HUES64 (cell line): ENCODE measurements at regions not wholly inside any gene's neighbourhood (a gene's known extent, or its start where the extent isn't known, plus 50 kb on each side); places are given as distances from the start of the nearest gene placed in this dataset.
A peak's percentile ranks its signal among the peaks of the same experiment; 100 is the strongest.

Source experiments
- H3K27ac ChIP-seq: 2 replicates; pipeline ENCODE4 v1.7.0; 2013; ENCODE audit warnings: low read depth, low read length, inconsistent platforms
- H3K27me3 ChIP-seq: 2 replicates; pipeline ENCODE4 v1.6.1; 2013; ENCODE audit warnings: mild to moderate bottlenecking, low read length; ENCODE audit not compliant: insufficient read depth
- H3K36me3 ChIP-seq: 2 replicates; pipeline ENCODE4 v1.6.1; 2013; ENCODE audit warnings: mild to moderate bottlenecking, low read length; ENCODE audit not compliant: insufficient read depth
- H3K4me1 ChIP-seq: 2 replicates; pipeline ENCODE4 v1.6.1; 2013; ENCODE audit warnings: mild to moderate bottlenecking, low read length, moderate library complexity; ENCODE audit not compliant: insufficient read depth
- H3K4me3 ChIP-seq: 2 replicates; pipeline ENCODE4 v1.5.1; 2013; ENCODE audit warnings: mild to moderate bottlenecking, low read length, moderate library complexity
- H3K9ac ChIP-seq: 2 replicates; pipeline ENCODE4 v1.6.1; 2013; ENCODE audit warnings: mild to moderate bottlenecking, low read depth, low read length
- H3K9me3 ChIP-seq: 2 replicates; pipeline ENCODE4 v1.6.1; 2013; ENCODE audit warnings: low read depth, low read length; ENCODE audit not compliant: insufficient read depth
- WGBS: fragments of 150-250, 120-280 bp; methylation state at CpG from one replicate; pipeline ENCODE4 v1.1.7; 2013; ENCODE audit warnings: missing lambda C conversion rate; 5-methylcytosine and 5-hydroxymethylcytosine counted together

DNA sequence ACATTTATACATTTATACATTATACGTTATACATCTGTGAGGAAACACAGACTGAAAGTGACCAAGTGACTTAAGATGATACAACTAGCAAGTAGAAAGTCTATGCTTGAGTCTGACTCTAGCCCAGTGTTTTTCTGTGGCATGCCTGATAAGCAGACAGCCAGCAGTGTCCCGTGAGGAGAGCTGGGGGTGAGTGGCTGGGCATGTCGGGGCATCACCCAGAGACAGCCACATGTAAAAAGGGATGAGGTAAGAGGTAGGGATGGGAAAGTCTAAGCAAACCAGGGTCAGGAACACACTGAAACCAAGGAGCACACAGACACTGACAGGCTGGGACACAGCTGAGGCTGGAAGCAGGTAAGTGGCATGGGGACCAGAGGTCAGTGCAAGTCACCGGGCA lies 333.2 kb downstream of the FOXO1 start:
- Histone ChIP-seq H3K4me3 (no peak overlapping the region), H3K9me3 (no peaks in the 10 kb centered on the region), H3K27ac (no peak overlapping the region), H3K27me3 (no peaks in the 10 kb centered on the region), H3K9ac (no peak overlapping the region), H3K36me3 (no peaks in the 10 kb centered on the region), H3K4me1 (no peaks in the 10 kb centered on the region)
- 94% methylated on average over 4 of the region's 4 CpGs for WGBS

DNA sequence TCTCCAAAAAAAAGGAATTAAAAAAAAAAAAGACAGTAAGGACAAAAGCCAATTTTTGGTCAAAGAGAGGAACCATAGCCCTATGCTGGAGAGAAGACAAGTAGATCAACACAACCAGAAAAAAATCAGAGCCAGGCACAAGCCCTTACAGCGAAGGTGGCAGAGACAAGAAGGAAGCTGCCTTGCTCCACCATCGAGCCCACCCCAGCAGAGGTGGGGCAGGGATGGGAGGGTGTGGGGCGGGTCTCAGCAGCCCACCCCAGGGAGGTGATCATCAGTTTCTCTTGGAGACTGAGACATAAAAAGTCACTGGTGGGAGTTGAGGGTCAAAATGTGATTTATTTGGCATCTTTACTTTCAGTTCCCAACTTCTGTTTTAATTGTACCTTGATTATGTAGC lies 332.4 kb downstream of the FOXO1 start:
- 92% methylated on average over 3 of the region's 3 CpGs for WGBS

GRCh38 chr13:40334616-40335015 lies 331.8 kb downstream of the FOXO1 start:
- WGBS = 87% methylated on average over 6 of the region's 6 CpGs
- no peaks in the 10 kb centered on the region for H3K9me3 ChIP-seq
- no peaks in the 10 kb centered on the region for H3K27me3 ChIP-seq
- no peak overlapping the region for H3K9ac ChIP-seq
- no peaks in the 10 kb centered on the region for H3K36me3 ChIP-seq
- 0 out of 2 replicates have a peak, but pooled peaks cover 3% of the 10 kb centered on the region for H3K4me1 ChIP-seq
- no peak overlapping the region for H3K4me3 ChIP-seq
- H3K27ac ChIP-seq = no peak overlapping the region

More for the DNA sequence above, 332.4 kb downstream of the FOXO1 start:
- H3K4me3 ChIP-seq = no peak overlapping the region
- no peak overlapping the region for H3K9ac ChIP-seq
- H3K4me1 ChIP-seq = no peaks in the 10 kb centered on the region
- H3K27ac ChIP-seq = no peak overlapping the region
- H3K27me3 ChIP-seq = no peaks in the 10 kb centered on the region
- no peaks in the 10 kb centered on the region for H3K36me3 ChIP-seq
- no peaks in the 10 kb centered on the region for H3K9me3 ChIP-seq

DNA sequence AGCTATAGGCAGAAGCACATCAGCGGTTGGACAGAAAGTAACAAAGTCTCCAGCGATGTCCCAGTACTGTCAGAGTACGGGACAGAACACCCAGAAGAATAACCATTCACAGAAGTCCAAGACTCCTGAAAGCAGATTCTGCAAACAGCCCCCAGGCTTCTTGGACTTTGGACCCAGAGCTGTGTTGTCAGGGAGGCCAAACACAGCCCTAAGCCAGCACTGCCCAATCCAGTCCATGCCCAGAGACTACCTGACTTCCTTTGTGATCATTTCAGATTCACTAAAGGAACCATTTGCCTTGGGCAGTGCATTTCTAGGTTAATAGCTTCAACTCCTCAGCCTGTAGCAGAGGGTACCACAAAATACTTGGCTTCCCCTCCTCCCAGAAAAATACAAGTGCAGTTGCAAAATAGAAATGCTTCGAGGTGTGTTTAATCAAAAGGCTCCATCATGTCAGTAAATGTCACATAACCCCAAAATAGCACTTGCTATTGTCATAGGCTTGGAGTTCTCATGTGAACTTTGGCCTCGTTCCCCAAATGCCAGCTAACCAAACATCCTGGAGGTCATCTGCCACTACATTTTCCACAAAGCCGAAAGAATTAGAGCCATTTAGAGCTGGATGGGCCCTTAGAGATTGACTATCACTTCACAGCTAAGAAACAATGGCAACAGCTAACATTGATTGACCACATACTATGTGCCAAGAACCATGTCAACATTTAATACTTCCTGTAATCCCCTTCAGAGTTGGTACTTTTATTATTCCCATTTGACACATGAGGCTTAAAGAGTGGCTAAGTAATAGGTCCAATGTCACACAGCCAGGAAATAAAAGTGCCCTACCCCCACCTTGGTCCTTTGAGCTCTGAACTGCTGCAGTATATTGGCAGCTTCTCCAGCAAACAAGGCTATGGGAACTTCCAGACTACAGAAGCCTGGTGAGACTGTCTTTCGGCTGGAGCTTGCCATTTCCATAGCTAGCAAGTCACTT lies 329.9 kb downstream of the FOXO1 start:
- Histone ChIP-seq H3K4me3 (no peak overlapping the region), H3K4me1 (peaks cover 22% of the 10 kb centered on the region), H3K9me3 (no peaks in the 10 kb centered on the region), H3K27me3 (no peaks in the 10 kb centered on the region), H3K36me3 (no peaks in the 10 kb centered on the region), H3K9ac (no peak overlapping the region), H3K27ac (no peak overlapping the region)
- 91% methylated on average over 7 of the region's 7 CpGs for WGBS

GRCh38 chr13:40337651-40338050 lies 328.8 kb downstream of the FOXO1 start:
- WGBS = 92% methylated on average over 6 of the region's 6 CpGs
- no peaks in the 10 kb centered on the region for H3K9me3 ChIP-seq
- no peak overlapping the region for H3K9ac ChIP-seq
- H3K4me1 ChIP-seq = peaks cover 26% of the 10 kb centered on the region
- no peaks in the 10 kb centered on the region for H3K27me3 ChIP-seq
- no peak overlapping the region for H3K27ac ChIP-seq
- no peak overlapping the region for H3K4me3 ChIP-seq
- H3K36me3 ChIP-seq = no peaks in the 10 kb centered on the region

GRCh38 chr13:40338217-40338616 lies 328.2 kb downstream of the FOXO1 start:
- peaks cover 26% of the 10 kb centered on the region for H3K4me1 ChIP-seq
- H3K9ac ChIP-seq = no peak overlapping the region
- WGBS = 93% methylated on average over 5 of the region's 5 CpGs
- H3K9me3 ChIP-seq = no peaks in the 10 kb centered on the region
- no peaks in the 10 kb centered on the region for H3K27me3 ChIP-seq
- H3K4me3 ChIP-seq = no peak overlapping the region
- H3K36me3 ChIP-seq = no peaks in the 10 kb centered on the region
- no peak overlapping the region for H3K27ac ChIP-seq

DNA sequence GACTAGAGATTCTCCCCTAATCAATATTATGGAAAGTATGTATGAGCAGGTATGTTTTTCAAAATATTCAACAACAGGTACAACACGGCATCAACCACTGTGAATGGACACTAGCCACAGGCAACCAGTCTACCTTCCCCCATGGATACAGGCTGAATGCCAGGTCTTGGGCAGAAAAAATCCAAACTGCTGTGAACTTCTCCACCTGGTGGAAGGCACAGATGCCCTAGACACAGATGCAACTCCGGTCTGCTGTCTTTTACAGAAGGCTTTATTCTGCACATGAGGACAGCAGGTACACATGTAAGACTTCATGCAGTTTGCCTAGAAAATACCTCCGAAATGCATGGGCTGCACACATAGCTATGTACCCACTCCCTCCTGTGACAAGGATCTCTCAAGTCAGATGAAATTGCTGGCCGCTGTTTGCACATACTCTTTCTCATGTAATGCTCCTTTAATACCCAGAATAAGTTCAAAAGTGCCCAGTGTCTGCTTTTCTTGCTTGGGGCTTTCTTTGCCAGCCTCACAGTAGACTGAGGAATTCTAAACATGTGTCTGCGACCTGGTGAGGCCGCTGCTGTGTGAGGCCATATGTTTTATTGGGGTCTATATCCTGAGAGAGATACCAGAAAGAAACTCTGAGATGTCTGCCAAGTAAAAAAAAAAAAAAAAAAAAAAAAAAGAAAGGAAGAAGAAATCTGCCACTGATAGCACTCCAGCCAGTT lies 325.9 kb downstream of the FOXO1 start:
- Histone ChIP-seq H3K36me3 (no peaks in the 10 kb centered on the region), H3K4me1 (peaks cover 34% of the 10 kb centered on the region), H3K4me3 (no peak overlapping the region; the same call in 1 of the 2 replicates), H3K27ac (peak overlapping the region; percentile 78), H3K9ac (peak overlapping the region; percentile 42; the same call in 1 of the 2 replicates), H3K27me3 (peaks cover 12% of the 10 kb centered on the region; the same call in 1 of the 2 replicates), H3K9me3 (no peaks in the 10 kb centered on the region)
- 75% methylated on average over 6 of the region's 6 CpGs for WGBS

GRCh38 chr13:40341096-40341471 lies 325.4 kb downstream of the FOXO1 start:
- Histone ChIP-seq H3K27me3 (peaks cover 13% of the 10 kb centered on the region; the same call in 1 of the 2 replicates), H3K27ac (peak overlapping the region; percentile 78), H3K9me3 (no peaks in the 10 kb centered on the region), H3K36me3 (no peaks in the 10 kb centered on the region), H3K9ac (peak overlapping the region; percentile 42; the same call in 1 of the 2 replicates), H3K4me1 (peaks cover 39% of the 10 kb centered on the region), H3K4me3 (no peak overlapping the region; the same call in 1 of the 2 replicates)
- whole genome bisulfite sequencing = no CpG with 5 or more reads among the region's 1 CpG

GRCh38 chr13:40341501-40341900 lies 324.9 kb downstream of the FOXO1 start:
- WGBS = 79% methylated on average over 3 of the region's 3 CpGs
- Histone ChIP-seq H3K9me3 (no peaks in the 10 kb centered on the region), H3K9ac (0 out of 2 replicates have a peak overlapping the region, but pooled peaks have one; percentile 7), H3K27me3 (peaks cover 13% of the 10 kb centered on the region; the same call in 1 of the 2 replicates), H3K36me3 (no peaks in the 10 kb centered on the region), H3K4me1 (peaks cover 42% of the 10 kb centered on the region), H3K27ac (peak overlapping the region; percentile 78), H3K4me3 (no peak overlapping the region)

- H3K27me3 ChIP-seq = peaks cover 13% of the 10 kb centered on the region; the same call in 1 of the 2 replicates
- 94% methylated on average over 7 of the region's 7 CpGs for WGBS
- H3K27ac ChIP-seq = no peak overlapping the region
- no peaks in the 10 kb centered on the region for H3K36me3 ChIP-seq
- no peak overlapping the region for H3K9ac ChIP-seq
- H3K4me3 ChIP-seq = no peak overlapping the region
- peaks cover 42% of the 10 kb centered on the region for H3K4me1 ChIP-seq
- H3K9me3 ChIP-seq = no peaks in the 10 kb centered on the region
Measured at GRCh38 chr13:40342461-40342860, 324.0 kb downstream of the FOXO1 start.

DNA sequence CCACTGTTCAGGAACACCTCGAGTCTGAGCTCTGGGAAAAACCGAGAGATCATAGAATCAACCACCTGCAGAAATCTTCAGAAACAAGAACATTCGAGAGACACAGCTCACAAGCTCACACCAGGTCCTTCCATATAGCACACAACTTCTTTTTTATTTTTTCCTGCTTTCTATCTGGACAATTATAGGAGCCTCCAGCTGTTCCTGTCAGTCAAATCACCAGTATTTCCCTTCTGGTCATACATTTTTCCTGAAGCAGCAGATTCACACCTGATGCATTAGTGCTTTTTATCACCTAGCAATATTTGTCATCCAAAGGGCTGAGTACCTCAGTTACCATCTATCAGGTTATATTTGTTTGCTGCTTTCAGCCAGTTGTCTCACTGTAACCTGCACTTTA lies 323.5 kb downstream of the FOXO1 start:
- Histone ChIP-seq H3K27ac (no peak overlapping the region), H3K9me3 (no peaks in the 10 kb centered on the region), H3K9ac (no peak overlapping the region), H3K27me3 (peaks cover 13% of the 10 kb centered on the region; the same call in 1 of the 2 replicates), H3K4me3 (no peak overlapping the region), H3K36me3 (no peaks in the 10 kb centered on the region), H3K4me1 (peaks cover 44% of the 10 kb centered on the region)
- 87% methylated on average over 3 of the region's 3 CpGs for WGBS
